Ramos (cell line): ENCODE measurements at regions not wholly inside any gene's neighbourhood (a gene's known extent, or its start where the extent isn't known, plus 50 kb on each side); places are given as distances from the start of the nearest gene placed in this dataset.

Experiments
- in situ Hi-C: fragments of 300-500 bp; cut with MboI; formaldehyde crosslinking; loops from one replicate; pipeline ENCODE4 v1.14.3; 2022; ENCODE audit warnings: low sequenced_read_pairs; ENCODE audit not compliant: unreplicated experiment

- in situ Hi-C loops: no loop called here
Observed at GRCh38 chr20:59455402-59456341, 148.7 kb upstream of the PHACTR3 start.

- in situ Hi-C loops: no loop called here
Observed at GRCh38 chr20:59456342-59457279, 147.7 kb upstream of the PHACTR3 start.

- in situ Hi-C loops: no loop called here
Observed at GRCh38 chr20:59458645-59459044, 145.7 kb upstream of the PHACTR3 start.

- in situ Hi-C loops: no loop called here
Observed at GRCh38 chr20:59459586-59459985, 144.8 kb upstream of the PHACTR3 start.

GRCh38 chr20:59460352-59460751 is 144.0 kb upstream of the PHACTR3 start:
- in situ Hi-C loops: no loop called here

DNA sequence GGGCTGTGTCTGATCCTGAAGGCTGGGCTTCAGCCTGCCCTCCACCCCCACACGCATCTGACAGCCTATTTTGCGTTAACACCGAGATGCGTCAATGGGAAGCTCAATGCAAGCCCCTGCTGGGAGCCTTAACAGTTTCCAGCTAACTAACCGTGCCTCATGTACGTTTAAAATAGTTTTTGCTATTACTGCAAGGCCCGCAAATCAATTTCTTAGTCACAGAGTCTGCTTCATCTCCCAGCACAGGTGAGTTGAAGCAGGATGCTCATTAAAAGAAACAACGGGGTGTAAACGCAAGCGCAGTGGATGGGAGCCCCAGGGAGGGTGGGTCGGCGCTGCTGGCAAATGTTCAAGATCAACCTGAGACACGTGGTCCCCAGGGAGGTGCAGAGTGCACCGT is 142.8 kb upstream of the PHACTR3 start:
- in situ Hi-C loops: no loop called here

- in situ Hi-C loops: no loop called here
Observed at GRCh38 chr20:59462249-59462648, 142.1 kb upstream of the PHACTR3 start.

- in situ Hi-C loops: no loop called here
Observed at GRCh38 chr20:59463541-59463940, 140.8 kb upstream of the PHACTR3 start.

GRCh38 chr20:59466107-59466815 is 138.1 kb upstream of the PHACTR3 start:
- in situ Hi-C loops: no loop called here

- in situ Hi-C loops: no loop called here
Observed at GRCh38 chr20:59468831-59469230, 135.5 kb upstream of the PHACTR3 start.

- in situ Hi-C loops: no loop called here
Observed at GRCh38 chr20:59469267-59470252, 134.8 kb upstream of the PHACTR3 start.

- in situ Hi-C loops: no loop called here
Observed at GRCh38 chr20:59470521-59470920, 133.8 kb upstream of the PHACTR3 start.

- in situ Hi-C loops: no loop called here
Observed at GRCh38 chr20:59471653-59472421, 132.5 kb upstream of the PHACTR3 start.

GRCh38 chr20:59473742-59474141 is 130.6 kb upstream of the PHACTR3 start:
- in situ Hi-C loops: no loop called here

DNA sequence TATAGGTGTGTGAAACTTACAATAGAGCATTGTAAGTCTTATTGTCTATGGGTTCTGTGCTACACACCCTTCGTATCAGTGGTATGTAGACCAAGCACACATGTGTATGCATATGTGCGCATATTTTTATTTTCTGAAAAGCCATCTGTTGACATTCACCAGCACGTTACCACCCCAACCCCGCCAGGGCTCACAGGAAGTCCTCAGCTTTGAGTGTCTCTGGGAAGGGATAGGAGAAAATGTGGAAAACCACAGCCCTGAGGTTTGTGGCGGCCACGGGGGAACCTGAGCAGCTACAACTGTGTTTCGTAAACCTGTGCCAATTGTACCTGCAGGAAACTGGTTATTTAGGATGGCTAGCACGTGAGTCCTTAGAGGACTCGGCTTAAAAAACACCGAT is 123.3 kb upstream of the PHACTR3 start:
- in situ Hi-C loops: loop anchor here (25.0 kb wide), 1 partner anchor 619 kb away; the partner anchor contains the start of genes GNAS and GNAS-AS1

GRCh38 chr20:59481477-59482018 is 122.8 kb upstream of the PHACTR3 start:
- in situ Hi-C loops: loop anchor here (25.0 kb wide), 1 partner anchor 619 kb away; the partner anchor contains the start of genes GNAS and GNAS-AS1

GRCh38 chr20:59482351-59483187 is 121.8 kb upstream of the PHACTR3 start:
- in situ Hi-C loops: loop anchor here (25.0 kb wide), 1 partner anchor 620 kb away; the partner anchor contains the start of genes GNAS and GNAS-AS1
